NCI-H524 treated with DMSO at 0.1 percent for 48 hours (cell line): ENCODE measurements at regions not wholly inside any gene's neighbourhood (a gene's known extent, or its start where the extent isn't known, plus 50 kb on each side); places are given as distances from the start of the nearest gene placed in this dataset.
"Not testable (repeated sequence)": the region's sequence is repeated elsewhere in the genome, so short reads cannot be mapped to it uniquely, and the experiment has no call there.

Experiments used
- DNase-seq: peaks from one replicate; lab custom pipeline; 2025; lab: John Stamatoyannopoulos, UW

DNA sequence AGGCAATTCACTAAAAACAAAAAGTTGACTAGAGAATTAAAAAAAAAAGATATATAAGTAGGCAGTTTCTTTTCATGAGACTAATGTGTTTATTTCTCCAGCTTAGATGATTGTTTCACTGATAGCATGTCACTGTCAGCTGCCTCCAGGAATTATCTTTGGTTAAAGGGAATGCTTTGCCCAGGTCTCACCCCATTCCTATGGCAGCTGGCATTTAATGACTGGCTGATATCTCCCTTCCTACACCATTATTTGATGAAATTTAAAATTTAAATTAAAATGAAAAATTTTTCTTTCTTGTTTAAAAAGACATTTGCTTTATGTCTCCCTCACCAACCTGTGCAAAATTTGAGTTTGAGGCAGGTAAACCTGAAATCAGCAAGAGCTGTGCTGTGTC is 214.5 kb upstream of the PRSS1 start:
- DNase-seq = no peak

DNA sequence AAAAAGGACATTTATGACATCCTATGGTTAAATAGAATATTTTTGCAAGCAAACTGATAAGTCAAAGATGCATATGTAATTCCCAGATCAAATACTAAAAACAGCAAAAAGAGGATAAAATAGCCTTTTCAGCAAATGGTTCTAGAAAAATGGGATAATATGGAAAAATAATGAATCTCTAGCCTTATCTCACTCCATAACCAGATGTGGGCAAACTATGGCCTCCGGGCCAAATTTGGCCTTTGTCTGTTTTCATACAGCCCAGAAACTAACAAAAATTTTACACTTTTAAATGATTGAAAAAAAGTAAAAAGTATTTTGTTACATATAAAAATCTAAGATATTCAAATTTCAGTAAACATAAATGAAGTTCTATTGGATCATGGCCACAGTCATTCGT is 215.4 kb upstream of the PRSS1 start:
- DNase-seq = no peak

DNA sequence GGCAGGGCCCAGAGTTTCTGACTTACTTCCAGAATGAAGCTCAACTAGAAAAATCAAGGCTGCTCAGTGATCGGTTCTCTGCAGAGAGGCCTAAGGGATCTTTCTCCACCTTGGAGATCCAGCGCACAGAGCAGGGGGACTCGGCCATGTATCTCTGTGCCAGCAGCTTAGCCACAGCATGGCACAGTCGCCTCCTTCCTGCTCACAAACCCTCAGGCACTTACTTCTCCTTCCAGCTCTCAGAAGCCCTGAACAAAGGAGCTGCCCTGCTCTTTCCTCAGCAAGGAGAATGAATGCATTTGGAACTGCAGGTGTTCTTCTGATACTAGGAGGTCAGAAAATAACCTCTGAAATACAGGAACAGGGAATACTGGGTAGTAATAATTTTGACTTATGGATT is 219.7 kb upstream of the PRSS1 start:
- no peak for DNase-seq

DNA sequence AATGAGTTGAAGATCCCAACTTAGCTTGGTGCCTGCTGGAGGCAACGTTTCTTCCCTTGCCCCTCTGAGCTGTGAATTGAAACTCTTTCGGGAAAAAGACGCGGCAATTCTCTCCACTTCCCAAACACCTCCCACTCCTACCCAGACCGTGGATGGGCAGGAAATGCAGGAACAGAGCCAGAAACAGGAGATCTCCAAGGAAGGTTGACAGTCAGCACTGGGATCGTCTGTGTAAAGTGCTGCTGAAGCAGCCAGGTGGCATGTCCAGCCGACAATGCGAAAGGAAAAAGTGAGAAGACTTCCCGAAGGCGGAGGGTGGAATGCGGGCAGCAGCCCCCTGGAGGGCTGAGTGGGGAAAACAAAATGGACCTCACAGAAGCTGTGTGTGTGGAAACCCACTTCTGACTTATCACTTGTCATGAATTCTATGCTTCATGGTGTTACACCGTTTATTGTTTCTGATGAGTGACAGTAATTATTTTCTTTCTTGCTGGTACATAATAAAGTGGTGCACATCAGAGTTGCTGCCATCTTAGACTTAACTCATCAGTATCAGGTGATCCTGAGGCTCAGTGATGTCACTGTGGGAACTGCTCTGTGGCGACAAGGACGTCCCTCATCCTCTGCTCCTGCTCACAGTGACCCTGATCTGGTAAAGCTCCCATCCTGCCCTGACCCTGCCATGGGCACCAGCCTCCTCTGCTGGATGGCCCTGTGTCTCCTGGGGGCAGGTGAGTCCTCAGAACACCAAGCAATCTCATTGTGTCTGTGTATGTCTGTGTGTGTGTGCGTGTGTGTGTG is 220.5 kb upstream of the PRSS1 start:
- no peak for DNase-seq

DNA sequence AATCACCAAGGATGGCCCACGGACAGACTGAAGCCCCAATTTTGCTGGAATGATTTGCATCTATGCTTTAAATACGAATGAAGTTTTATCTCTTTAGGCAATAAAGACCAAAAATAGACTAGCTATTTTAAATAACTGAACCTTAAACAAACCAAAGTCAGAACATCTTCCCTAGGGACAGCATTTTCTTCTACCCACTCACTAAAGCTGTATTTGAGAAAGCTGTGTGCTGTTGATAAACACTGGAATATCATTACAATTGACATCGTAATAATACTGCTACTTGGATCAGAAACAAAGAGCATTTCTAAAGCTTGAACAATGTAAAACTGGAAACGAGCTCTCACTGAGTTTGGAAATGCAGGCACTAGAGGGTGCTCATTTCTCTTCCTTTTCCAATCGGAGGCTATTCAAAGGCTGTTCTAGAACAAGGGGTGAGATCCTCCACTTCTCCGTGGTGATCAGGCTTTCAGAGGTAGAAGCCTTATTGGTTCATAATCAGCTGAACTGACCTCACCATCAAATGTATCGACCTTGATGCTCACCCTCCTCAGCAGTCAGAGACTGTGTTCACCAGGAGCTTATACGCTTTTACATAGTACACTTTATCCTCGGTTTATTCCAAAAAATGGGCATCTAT is 225.3 kb upstream of the PRSS1 start:
- DNase-seq = no peak

DNA sequence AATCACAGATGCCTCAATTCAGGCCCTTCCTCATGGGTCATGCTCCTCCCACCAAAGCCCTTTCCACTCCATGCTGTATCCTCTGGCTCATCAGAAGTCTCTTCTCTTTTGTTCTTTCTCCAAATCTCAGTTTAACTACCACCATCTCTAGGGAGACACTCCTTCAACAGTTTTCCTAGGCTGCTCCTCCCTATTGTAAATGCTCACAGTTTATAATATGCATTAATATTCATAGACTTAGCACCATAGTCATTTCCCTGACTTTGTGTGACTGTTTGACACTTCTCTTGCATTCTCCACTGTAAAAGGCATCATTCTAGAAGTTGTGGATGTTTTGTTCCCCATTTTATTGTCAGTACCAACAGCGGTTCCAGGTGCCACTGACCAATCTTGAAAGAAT is 226.5 kb upstream of the PRSS1 start:
- DNase-seq = no peak

DNA sequence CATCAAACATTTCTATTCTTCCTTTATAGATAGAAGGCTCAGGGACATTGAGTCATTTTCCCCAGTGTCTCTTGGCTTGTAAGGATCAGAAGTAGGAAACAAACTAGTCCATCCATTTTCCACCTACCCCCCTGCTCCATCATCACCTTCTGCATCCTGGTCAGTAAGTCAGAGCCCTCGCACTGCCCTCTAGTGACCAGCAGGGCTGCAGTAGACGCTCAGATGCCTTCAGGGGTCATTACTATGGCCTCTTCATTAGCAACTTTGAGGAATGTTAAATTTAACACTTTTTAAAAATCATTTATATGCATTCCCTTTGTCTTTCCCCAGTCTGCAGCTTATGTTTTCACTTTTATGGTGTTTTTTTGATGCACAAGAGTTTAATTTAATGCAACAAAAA is 228.4 kb upstream of the PRSS1 start:
- not testable (repeated sequence) for DNase-seq

DNA sequence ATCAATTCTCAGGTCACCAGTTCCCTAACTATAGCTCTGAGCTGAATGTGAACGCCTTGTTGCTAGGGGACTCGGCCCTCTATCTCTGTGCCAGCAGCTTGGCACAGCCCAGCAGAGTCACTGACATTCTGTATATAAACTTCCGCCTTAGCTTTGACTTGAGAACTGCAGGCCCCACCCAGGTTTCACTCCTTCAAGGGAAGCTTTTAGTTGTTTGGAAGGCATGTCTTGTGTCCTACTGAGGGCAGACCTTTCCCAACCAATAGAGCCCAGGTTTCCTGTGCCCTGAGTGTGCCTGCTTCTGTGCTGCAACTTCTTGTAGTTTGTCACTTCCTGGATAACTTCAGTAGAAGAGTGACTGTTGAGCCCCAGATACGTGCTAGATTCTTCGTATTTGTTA is 228.8 kb upstream of the PRSS1 start:
- not testable (repeated sequence) for DNase-seq

DNA sequence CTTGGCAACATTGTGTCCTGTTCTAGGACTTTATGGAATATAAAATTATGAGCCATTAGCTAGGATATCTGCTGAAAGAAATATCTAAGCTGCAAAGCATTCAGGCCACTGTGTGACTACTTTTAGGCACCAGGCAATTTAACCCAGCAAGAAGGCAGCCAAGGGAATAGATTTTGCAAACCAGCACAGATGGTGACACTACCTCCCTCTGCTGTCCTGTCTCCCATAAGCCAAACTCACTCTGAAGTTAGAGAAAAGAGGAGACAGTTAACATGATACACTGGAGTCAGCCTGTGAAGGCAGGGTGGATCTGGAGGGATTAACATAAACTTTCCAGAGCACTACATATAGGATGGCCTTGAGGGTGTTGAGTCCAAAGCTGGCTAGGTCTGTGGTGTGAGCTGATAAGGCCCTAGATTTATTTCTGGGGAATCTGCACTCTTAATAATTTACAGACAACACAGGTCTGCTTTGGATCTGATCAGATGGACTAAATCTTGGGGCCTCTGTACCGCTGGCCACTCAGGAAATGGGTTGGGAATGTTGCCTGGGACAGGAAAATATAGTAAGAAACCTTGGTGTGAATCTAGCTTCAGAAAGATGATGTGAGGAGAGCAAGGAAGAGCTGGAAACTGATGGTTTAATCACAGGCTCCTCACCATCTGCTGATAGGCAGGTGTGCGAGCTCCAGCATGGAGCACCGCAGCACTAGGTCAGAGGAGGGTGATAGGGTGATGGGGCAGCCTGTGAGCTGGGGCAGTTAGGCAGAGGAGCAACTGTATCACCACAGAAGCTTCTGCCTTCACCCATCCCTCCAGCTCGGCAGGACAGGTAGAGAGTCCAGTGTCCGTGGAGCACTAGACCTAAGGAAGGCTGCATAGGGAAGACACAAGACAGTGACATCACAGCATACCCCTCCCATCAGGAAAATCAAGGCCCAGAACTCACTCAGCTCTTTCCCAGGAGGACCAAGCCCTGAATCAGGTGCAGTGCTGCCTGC is 229.9 kb upstream of the PRSS1 start:
- DNase-seq = no peak

DNA sequence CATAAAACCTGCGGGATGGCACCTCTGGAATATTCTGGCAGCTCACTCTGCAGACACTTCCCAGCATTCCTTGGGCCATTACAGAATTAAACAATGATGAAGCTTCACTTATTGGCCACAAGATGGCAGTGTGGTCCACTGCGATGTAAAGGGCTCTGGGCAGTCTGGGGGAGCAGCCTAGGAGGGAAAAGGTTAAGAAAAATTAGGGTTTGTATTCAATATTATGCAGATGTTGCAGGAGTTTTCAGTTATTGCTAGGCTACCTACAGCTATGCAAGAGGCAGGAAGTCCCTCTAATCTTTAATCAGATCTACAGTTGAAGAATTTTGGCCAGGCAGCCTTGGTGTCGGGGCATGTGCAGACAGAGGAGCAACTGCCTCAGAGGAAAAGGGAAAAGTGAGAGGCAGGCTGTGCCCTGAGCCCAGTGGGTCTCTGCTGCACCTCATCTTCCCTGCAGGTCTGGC is 233.2 kb upstream of the PRSS1 start:
- no peak for DNase-seq

DNA sequence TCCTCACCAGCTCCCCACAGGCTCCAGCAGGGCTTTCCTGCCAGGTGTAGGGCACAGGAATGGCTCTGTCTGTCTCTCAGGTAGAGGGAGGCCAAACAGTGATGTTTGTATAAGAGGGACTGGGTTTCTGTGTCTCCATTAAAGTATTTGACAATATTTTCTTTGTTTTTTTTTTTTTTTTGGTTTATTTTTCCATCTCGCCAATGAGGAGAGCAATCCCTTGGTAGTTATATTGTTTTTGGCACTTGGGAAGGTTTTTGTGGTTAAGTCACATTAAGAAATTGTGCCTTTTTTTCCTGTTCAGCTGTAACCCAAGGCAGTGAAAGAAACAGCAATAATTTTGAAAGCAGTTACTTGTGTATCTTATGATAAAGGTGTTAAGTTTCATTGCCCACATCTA is 234.6 kb upstream of the PRSS1 start:
- DNase-seq = not testable (repeated sequence)

DNA sequence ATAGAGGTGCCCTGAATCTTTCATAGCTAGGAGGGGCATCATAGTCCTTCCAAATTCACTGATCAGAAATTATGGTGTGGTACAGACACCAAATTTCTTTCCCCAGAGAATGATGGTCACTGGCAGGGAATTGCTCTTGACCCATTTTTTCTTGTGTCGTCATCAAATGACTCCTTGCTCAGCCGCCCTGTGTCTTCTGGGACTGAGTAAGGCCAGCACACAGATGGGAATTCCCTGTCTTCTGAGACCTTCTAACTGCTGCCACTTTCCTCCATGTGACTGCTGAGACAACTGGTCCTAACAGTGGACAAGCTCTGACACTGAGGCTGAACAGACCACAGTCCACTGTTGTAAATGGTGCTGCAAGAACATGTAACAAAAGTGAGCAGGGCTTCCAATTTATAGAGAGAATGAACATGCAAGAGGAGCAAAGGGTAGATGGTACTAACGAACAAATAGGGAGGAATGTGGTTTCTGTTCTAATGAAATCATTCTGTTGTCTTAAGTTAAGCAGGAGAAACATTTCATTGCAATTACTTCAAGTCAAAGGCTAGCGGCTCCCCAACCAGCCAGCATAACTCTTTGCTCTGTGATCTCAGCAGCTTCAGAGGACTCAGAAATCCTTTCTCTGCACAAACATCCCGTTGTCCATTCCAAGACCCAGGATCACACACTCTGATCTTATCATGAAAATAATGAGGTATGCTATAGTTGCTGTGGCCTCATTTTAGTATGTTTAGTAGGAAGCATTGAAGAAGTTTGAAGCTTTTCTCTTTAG is 235.9 kb upstream of the PRSS1 start:
- no peak for DNase-seq

DNA sequence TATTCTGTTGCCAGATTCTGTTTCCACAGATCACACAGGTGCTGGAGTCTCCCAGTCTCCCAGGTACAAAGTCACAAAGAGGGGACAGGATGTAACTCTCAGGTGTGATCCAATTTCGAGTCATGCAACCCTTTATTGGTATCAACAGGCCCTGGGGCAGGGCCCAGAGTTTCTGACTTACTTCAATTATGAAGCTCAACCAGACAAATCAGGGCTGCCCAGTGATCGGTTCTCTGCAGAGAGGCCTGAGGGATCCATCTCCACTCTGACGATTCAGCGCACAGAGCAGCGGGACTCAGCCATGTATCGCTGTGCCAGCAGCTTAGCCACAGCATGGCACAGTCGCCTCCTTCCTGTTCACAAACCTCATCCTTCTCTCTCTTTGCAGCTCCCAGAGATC is 237.5 kb upstream of the PRSS1 start:
- DNase-seq = no peak

DNA sequence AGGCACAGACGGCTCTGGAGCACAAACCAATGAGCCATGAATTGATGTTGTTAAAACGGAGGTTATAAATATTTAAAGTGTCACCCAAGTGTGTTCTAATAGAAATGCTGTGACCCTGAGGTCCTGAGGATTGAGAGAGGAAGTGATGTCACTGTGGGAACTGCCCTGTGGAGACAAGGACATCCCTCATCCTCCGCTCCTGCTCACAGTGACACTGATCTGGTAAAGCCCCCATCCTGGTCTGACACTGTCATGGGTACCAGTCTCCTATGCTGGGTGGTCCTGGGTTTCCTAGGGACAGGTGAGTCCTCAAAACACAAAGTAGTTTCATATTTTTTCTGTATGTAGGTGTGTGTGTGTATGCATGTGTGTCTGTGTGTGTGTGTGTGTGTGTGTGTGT is 237.9 kb upstream of the PRSS1 start:
- no peak for DNase-seq

DNA sequence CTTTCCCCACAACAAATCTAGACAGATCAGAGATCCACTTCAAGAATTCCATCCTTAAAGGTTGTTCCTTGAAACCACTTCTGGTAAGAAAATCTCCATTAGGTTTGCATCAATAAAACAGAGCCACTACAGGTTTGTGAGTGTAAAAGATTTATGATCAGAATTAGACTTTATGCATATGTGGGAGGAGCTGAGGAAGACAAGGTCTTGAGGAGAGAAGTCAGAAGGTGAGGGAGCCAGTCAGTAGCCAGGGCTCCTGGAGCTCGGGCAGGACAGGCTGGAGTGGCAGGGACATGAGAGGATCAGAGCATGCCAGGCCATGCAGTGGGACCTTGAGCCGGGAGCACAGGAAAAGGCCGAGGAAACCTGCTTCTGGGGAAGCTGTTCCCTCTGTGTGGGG is 240.0 kb upstream of the PRSS1 start:
- DNase-seq = not testable (repeated sequence)

DNA sequence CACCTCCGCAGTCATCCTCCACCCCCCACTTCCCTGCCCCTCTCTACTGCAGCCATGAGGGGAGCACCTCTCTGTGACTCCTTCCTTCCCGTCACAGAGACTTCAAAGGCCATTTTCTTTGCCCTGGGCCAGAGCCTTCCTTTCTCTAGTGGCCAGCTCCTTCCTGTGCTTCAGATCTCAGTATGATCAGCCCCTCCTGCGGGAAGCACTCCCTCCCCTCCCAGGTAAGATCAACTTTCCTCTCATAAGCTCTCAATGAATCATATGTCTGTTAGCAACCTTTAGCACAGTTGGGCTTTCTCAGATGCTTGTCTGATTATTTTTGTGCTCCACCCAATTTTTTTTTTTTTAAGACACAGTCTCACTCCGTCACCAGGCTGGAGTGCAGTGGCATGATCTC is 241.0 kb upstream of the PRSS1 start:
- no peak for DNase-seq

DNA sequence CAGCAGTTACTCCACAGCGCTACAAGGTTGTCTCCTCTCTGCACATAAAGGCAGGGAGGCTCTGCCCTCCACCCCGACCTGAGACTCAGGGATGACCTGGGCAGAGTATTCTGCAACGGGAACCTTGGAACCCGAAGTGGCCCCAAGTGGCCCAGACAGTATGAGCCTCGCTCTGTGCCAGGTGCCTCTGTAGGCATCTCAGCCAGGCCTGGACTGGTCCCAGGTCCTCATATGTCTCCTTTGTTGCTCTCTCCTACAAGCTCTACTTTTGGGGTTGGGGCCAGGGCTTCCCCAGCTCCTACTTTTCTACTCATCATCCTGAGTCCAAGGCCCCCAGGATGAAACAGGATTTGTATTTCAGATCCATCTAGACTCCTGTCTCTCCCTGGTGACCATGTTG is 241.5 kb upstream of the PRSS1 start:
- no peak for DNase-seq

DNA sequence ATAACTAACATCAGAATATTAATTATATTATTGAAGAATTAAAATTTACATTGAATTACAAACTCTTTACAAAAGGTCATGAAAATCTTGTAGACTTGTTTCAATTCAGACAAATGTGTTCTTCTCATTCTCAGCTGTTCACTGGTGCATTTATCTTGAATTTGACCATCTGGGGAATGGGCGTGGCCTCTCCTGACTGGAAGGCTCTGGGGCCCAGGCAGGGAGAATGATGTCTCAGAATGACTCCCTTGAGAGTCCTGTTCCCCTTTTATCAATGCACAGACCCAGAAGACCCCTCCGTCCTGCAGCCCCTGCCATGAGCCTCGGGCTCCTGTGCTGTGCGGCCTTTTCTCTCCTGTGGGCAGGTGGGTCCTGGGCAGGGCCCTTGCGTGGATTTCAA is 242.2 kb upstream of the PRSS1 start:
- DNase-seq = not testable (repeated sequence)

DNA sequence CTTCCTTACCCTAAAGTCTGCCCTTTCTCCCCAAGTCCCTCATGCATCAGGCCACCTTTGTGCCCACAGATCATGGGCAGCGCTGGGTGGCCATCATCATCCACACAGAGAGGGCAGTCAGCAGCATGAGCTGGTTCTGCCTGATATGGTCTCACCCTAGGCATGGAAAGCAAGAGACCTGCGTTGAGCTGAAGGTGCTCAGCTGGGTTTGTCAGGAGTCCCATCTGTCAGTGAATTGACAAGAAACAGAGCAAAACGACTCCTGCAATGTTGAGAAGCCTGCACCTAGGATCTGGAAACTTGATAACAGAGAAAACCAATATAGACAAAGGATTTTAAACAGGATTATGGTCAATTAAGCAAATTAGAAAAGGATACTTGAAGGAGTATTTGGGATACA is 242.7 kb upstream of the PRSS1 start:
- DNase-seq = peak; percentile 40

DNA sequence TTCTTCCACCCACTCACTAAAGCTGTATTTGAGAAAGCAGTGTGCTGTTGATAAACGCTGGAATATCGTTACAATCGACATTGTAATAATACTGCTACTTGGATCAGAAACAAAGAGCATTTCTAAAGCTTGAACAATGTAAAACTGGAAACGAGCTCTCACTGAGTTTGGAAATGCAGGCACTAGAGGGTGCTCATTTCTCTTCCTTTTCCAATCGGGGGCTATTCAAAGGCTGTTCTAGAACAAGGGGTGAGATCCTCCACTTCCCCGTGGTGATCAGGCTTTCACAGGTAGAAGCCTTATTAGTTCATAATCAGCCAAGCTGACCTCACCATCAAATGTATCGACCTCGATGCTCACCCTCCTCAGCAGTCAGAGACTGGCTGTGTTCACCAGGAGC is 245.3 kb upstream of the PRSS1 start:
- not testable (repeated sequence) for DNase-seq

DNA sequence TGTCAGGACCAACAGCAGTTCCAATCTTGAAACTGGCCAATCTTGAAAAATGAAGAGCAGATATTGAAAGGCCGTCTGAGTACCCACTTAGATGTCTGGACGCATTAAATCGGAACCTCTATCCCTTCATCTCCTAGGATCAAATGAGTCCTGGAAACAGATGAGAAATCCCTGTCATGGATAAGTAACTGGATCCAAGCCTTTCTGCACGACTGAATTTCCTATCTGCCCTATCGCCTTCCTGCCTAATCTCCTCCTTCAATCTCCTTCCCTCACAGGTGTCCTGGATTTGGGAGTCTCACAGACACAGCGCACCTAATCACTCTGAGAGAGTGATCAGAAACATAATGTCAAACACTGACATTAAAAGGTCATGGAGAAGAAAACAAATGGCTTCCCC is 245.2 kb upstream of the PRSS58 start:
- no peak for DNase-seq

DNA sequence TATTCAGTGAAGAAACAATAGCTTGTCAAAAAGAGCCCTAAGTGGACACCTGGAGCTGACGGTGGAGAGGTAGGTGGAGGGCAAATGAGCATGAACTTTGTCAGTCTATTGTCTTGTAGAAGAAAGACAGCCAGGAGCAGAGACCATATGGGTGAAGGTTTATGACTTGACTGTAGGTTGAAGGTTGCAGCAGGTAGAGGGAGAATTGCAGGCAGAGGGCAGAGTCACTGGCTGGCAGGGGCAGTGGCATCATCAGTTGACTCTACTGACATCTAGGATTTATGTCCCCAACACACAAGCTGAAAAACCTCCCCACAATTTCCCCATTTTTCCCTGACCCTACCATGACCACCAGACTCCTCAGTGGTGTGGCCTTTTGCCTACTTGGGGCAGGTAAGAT is 243.6 kb upstream of the PRSS58 start:
- DNase-seq = no peak
